Activated naive CD4-positive, alpha-beta T cell treated with anti-CD3 and anti-CD28 coated beads, Interleukin-2, amount 10 ng/mL, durations not matched to agents 7 days and 5 days (primary cell): ENCODE measurements at regions not wholly inside any gene's neighbourhood (a gene's known extent, or its start where the extent isn't known, plus 50 kb on each side); places are given as distances from the start of the nearest gene placed in this dataset.
"Not testable (repeated sequence)": the region's sequence is repeated elsewhere in the genome, so short reads cannot be mapped to it uniquely, and the experiment has no call there.

Source experiments
- CTCF ChIA-PET: fragments of 350-600 bp; sonication (Branson Sonifier 250); formaldehyde crosslinking; loops from one replicate; lab custom pipeline; 2021; ENCODE audit warnings: antibody characterized with exemption; lab: Charles Lee
- DNase-seq: peaks from one replicate; pipeline ENCODE4 v3.0.0-alpha.2; 2020
- H3K27ac Mint-ChIP-seq: one replicate; pipeline ENCODE4 v1.8.0; 2021; ENCODE audit warnings: mild to moderate bottlenecking, moderate library complexity, mixed read lengths
- H3K27me3 Mint-ChIP-seq: one replicate; pipeline ENCODE4 v1.8.0; 2021; ENCODE audit warnings: mild to moderate bottlenecking, mixed read lengths
- H3K36me3 Mint-ChIP-seq: one replicate; pipeline ENCODE4 v1.8.0; 2021; ENCODE audit warnings: mixed read lengths
- H3K4me1 Mint-ChIP-seq: one replicate; pipeline ENCODE4 v1.8.0; 2021; ENCODE audit warnings: mixed read lengths
- H3K4me3 Mint-ChIP-seq: one replicate; pipeline ENCODE4 v1.8.0; 2021; ENCODE audit warnings: mild to moderate bottlenecking, moderate library complexity, mixed read lengths
- H3K9me3 Mint-ChIP-seq: one replicate; pipeline ENCODE4 v1.8.0; 2021; ENCODE audit warnings: mixed read lengths

DNA sequence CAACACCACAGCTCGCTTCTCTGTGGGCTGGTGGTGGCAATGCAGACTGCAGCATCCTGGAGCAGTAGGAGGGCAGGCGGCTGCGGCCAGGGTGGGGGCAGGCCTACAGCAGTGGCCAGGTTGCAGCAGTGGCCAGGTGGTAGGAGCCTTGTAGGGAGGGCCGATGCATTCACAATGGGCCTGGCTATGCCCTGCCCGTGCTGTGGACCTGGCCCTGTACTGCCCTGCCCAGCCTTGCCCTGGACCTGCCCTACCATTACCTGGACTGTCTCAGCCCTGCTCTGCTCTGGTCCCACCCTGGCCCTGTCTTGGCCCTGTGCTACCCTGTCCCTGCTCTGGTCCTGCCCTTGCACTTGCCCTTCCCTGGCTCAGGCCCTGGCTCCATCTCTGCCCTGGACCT, 226.0 kb downstream of the LIPI start:
- DNase-seq, CTCF ChIA-PET: not testable (repeated sequence)

DNA sequence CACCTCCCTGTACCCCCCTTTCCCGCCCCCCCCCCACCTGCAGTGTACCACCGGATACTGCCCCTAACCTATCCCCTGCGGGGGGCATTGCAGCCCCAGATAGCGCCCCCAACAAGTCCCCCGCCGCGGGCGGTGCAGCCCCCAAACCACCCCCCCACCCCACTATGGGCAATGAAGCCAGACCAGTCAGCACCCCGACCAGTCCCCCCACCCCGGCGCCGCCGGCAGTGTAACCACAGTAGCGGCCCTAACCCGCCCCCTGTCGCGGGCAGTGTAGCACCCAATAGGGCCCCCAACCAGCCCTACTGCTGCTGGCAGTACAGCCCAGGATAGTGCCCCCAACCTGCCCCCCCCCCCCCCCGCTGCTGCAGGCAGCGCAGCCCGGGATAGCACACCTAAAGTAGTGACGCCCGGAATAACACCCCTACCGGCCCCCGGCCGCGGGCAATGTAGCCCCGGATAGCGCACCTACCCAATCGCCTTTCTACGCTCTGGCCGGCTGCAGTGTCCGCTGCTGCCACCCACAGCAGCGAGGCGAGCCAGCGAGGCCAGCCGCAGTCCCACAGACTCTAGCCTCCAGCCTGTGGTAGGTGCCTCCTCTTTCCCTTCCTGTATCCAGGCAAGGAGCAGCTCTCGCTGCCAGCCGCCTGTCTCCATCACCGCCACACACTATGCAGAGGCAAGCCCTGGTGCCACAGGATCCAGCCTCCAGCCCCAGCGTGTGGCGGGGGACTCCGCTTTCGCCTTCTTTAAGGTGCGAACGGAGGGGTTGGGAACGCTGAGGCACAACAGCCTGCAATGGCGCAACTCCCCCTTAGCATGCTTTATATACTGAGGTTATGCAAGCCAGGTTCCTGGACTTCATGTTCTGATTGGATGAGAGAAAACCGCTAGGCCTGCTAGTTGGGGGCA, 229.3 kb downstream of the LIPI start:
- H3K36me3 Mint-ChIP-seq, H3K27ac Mint-ChIP-seq, CTCF ChIA-PET, H3K4me3 Mint-ChIP-seq, H3K4me1 Mint-ChIP-seq, H3K9me3 Mint-ChIP-seq, DNase-seq: not testable (repeated sequence)
- peaks cover 15% of the 10 kb centered on the region for H3K27me3 Mint-ChIP-seq

More for the DNA sequence above, 226.0 kb downstream of the LIPI start:
- not testable (repeated sequence) for H3K27ac Mint-ChIP-seq, H3K36me3 Mint-ChIP-seq, H3K4me3 Mint-ChIP-seq, H3K4me1 Mint-ChIP-seq, H3K9me3 Mint-ChIP-seq
- peaks cover 12% of the 10 kb centered on the region for H3K27me3 Mint-ChIP-seq

DNA sequence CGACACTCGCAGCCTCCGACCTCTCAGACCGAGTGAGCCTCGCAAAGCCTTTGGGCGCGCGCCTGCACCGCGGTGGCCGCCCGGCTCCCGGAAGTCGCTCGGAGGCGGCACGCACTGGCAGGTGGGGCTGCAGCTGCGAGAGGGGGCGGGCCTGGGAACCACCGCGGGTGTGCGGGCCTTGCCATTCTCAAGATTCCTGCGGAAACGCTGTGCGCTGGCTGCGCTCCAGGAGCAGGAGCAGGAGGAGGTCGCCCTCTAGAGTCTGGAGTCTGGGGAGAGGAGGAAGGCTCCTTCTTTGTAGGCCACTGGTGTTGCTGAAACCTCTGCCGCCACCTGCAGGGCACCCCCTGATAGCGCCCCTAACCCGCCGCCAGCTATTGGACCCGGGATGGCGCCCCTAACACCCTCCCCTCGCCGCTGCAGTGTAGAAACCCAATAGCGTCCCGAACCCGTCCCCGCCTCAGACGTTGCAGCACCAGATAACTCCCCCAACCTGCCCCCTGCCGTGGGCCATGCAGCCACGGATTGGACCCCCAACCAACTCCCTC, 230.6 kb downstream of the LIPI start:
- peak; percentile 81 for DNase-seq
- Mint-ChIP-seq H3K27me3 (peaks cover 15% of the 10 kb centered on the region), H3K27ac (peak overlapping the region; percentile 55), H3K4me3 (peak overlapping the region; percentile 80)
- CTCF ChIA-PET: interaction anchor here (1.1 kb wide), 1 partner anchor 140 kb away, joined by 3 read pairs; no protein-coding TSS in a partner anchor
- not testable (repeated sequence) for H3K4me1 Mint-ChIP-seq, H3K9me3 Mint-ChIP-seq, H3K36me3 Mint-ChIP-seq

DNA sequence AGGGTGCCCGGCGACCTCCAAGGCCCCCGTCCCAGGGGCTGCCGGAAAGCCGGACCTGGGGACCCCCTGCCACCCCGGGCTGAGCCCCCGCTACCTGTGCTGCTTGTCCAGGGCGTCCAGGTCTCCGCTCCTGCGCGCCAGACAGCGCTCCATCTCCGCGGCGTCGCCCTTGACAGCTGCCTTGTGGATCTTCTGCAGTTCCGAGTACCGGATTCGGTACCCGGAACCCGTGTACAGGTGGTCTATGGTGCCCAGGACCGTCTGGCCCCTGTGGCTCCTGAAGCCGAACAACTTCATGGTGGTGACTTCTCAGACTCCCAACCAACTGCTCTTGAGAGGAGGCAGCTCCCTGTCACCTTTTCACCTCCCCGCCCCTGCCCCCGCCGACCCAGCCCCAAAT, 231.1 kb downstream of the LIPI start:
- H3K4me1 Mint-ChIP-seq, H3K36me3 Mint-ChIP-seq, H3K9me3 Mint-ChIP-seq, DNase-seq, H3K27ac Mint-ChIP-seq: not testable (repeated sequence)
- peak overlapping the region; percentile 80 for H3K4me3 Mint-ChIP-seq
- peaks cover 15% of the 10 kb centered on the region for H3K27me3 Mint-ChIP-seq
- CTCF ChIA-PET: interaction anchor here (1.1 kb wide), 1 partner anchor 141 kb away, joined by 3 read pairs; no protein-coding TSS in a partner anchor

DNA sequence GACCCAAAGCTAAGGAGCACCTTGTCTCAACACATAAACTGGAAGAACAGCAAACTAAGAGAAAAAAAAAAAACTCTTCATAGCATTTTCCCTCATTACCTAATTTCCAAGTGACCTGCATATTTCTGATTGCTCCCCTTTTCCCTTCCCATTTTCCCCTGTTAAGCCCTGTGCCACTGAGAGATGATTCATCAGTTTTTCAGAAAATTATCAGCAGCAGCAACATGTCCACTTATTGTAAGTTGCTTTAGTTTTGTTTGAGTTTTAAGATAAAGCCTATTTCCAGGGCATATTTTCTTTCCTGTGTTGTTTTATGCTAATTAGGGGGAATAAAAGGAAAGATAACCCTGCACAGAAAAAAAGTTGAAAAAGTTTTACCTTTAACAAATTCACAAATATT, 236.2 kb downstream of the LIPI start:
- H3K36me3 Mint-ChIP-seq, H3K4me3 Mint-ChIP-seq, H3K4me1 Mint-ChIP-seq, H3K27ac Mint-ChIP-seq, H3K9me3 Mint-ChIP-seq, CTCF ChIA-PET, H3K27me3 Mint-ChIP-seq, DNase-seq: not testable (repeated sequence)

DNA sequence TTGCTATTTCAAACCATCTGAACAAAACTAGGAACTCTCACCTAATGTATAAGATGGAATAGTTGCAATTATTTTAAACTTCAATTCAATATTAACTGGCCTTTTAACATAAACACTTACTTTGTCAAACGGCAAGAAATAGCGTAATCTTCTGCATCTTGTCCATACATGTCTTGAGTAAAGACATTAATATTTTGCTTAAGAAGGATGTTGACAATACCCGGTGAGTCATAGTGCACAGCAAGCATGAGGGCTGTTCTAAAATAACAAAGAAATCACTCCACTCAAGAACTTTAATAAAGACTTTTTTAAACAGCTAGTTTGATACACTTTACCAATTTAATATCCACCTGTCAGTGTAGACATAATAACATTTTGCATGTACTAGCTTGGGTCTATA, 240.9 kb downstream of the LIPI start:
- H3K4me3 Mint-ChIP-seq, H3K27me3 Mint-ChIP-seq, DNase-seq, H3K27ac Mint-ChIP-seq, CTCF ChIA-PET, H3K4me1 Mint-ChIP-seq, H3K9me3 Mint-ChIP-seq, H3K36me3 Mint-ChIP-seq: not testable (repeated sequence)

DNA sequence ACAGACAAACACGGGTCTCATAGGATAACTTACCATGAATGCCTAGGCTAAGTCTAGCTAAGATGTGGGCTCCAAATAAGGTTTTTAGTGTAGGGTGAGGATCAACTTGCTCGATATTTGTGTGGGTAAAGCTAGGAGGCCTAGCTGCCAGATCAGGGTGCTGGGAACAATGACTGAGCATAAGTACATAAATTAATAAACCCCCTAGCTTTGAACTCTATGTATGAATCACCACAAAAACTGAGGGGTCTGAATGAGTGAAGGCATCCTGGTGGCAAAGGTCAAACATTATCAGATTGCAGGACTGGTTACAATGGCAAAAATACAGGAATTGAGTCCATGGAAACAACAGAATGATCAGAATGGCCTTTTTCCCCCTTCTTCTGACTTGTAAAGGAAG, 241.8 kb downstream of the LIPI start:
- H3K36me3 Mint-ChIP-seq, CTCF ChIA-PET, H3K9me3 Mint-ChIP-seq, H3K4me1 Mint-ChIP-seq, H3K27me3 Mint-ChIP-seq, H3K4me3 Mint-ChIP-seq, H3K27ac Mint-ChIP-seq, DNase-seq: not testable (repeated sequence)

DNA sequence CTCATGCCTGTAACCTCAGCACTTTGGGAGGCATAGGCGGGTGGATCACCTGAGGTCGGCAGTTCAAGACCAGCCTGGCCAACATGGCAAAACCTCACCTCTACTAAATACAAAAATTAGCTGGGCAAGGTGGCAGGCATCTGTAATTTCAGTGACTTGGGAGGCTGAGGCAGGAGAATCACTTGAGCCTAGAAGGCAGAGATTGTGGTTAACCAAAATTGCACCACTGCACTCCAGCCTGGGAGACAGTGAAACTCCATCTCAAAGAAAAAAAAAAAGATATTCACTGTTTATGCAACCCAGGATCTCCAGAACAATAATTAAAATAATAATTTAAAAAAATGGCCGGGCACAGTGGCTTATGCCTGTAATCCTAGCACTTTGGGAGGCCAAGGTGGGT, 247.5 kb downstream of the LIPI start:
- H3K36me3 Mint-ChIP-seq, H3K4me1 Mint-ChIP-seq, CTCF ChIA-PET, H3K27me3 Mint-ChIP-seq, H3K4me3 Mint-ChIP-seq, DNase-seq, H3K9me3 Mint-ChIP-seq, H3K27ac Mint-ChIP-seq: not testable (repeated sequence)

DNA sequence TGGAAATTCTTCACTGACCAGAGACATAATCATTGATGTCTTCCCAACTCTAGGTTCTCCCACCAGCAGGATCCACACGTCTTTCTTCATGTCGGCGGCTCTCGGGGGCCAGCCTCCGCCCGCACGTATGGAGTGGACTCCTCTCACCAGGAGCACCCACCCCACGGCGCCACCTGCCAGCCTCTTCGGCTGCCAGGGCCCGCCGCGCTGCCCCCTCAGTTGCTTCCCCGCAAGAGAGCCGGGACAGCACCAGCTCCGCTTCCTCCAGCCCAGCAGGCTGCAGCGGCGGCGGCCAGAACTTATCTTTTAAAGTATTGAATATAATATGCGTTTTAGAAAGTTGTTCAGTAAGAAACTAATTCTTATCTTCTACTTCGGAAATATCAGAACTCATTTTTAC, 273.5 kb downstream of the LIPI start:
- Mint-ChIP-seq H3K9me3 (peaks cover 1% of the 10 kb centered on the region), H3K27ac (no peak overlapping the region), H3K4me1 (no peaks in the 10 kb centered on the region), H3K36me3 (no peaks in the 10 kb centered on the region), H3K4me3 (no peak overlapping the region), H3K27me3 (no peaks in the 10 kb centered on the region)
- no peak for DNase-seq
- CTCF ChIA-PET: no interaction called here

DNA sequence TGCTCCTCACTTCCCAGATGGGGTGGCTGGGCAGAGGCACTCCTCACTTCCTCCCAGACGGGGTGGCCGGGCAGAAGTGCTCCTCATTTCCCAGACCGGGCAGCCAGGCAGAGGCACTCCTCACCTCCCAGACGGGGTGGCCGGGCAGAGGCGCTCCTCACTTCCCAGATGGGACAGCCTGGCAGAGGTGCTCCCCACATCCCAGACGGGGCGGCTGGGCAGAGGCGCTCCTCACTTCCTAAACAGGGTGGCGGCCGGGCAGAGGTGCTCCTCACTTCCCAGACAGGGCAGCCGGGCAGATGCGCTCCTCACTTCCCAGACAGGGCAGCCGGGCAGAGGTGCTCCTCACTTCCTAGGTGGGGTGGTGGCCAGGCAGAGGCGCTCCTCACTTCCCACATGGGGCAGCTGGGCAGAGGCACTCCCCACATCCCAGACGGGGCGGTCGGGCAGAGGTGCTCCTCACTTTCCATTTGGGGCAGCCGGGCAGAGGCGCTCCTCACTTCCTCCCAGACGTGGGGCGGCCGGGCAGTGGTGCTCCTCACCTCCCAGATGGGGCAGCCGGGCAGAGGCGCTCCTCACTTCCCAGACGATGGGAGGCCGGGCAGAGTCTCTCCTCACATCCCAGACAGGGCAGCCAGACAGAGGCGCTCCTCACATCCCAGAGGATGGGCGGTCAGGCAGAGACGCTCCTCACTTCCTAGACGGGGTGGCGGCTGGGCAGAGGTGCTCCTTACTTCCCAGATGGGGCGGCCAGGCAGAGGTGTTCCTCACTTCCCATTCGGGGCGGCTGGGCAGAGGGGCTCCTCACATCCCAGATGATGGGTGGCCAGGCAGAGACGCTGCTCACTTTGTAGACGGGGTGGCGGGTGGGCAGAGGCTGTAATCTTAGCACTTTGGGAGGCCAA, 274.5 kb downstream of the LIPI start:
- H3K27me3 Mint-ChIP-seq, H3K4me3 Mint-ChIP-seq, H3K9me3 Mint-ChIP-seq, H3K4me1 Mint-ChIP-seq, H3K27ac Mint-ChIP-seq, DNase-seq, CTCF ChIA-PET, H3K36me3 Mint-ChIP-seq: not testable (repeated sequence)

DNA sequence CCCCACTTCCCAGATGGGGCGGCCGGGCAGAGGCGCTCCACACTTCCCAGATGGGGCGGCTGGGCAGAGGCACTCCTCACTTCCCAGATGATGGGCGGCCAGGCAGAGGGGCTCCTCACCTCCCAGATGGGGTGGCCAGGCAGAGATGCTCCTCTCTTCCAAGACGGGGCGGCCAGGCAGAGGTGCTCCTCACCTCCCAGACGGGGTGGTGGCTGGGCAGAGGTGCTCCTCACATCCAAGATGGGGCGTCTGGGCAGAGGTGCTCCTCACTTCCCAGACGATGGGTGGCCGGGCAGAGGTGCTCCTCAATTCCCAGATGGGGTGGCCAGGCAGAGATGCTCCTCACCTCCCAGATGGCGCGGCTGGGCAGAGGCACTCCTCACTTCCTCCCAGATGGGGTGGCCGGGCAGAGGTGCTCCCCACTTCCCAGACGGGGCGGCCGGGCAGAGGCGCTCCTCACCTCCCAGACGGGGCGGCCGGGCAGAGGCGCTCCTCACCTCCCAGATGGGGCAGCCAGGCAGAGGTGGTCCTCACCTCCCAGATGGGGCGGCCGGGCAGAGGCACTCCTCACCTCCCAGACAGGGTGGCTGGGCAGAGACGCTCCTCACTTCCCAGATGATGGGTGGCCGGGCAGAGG, 275.2 kb downstream of the LIPI start:
- H3K36me3 Mint-ChIP-seq, H3K9me3 Mint-ChIP-seq, H3K27me3 Mint-ChIP-seq, H3K27ac Mint-ChIP-seq, CTCF ChIA-PET, H3K4me3 Mint-ChIP-seq, DNase-seq, H3K4me1 Mint-ChIP-seq: not testable (repeated sequence)

DNA sequence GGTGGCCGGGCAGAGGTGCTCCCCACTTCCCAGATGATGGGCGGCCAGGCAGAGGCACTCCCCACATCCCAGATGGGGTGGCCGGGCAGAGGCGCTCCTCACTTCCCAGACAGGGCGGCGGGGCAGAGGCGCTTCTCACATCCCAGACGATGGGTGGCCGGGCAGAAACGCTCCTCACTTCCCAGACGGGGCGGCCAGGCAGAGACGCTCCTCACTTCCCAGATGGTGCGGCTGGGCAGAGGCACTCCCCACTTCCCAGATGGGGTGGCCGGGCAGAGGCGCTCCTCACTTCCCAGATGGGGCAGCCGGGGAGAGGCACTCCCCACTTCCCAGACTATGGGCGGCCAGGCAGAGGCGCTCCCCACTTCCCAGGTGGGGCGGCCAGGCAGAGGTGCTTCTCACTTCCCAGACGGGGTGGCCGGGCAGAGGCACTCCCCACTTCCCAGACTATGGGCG, 275.8 kb downstream of the LIPI start:
- H3K27ac Mint-ChIP-seq, CTCF ChIA-PET, H3K36me3 Mint-ChIP-seq, H3K27me3 Mint-ChIP-seq, H3K4me1 Mint-ChIP-seq, H3K9me3 Mint-ChIP-seq, H3K4me3 Mint-ChIP-seq, DNase-seq: not testable (repeated sequence)

DNA sequence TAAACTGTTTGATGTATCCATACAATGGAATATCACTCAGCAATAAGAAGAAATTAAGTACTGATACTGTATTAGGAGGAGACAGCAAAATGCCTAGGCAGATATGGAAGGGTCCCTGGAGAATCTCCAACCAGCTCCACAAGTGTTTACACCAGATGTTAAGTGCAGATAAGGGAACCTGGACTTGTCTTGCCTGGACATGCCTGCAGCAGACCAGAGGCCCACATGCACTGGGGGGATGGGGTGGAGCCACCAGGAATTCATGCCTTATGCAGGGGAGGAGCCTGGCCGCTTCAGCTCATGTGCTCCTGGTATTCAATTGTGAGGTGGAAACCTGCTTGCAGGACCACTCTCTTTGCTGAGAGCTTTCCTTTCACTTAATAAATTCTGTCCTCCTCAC, 287.6 kb downstream of the LIPI start:
- not testable (repeated sequence) for H3K4me1 Mint-ChIP-seq, H3K27ac Mint-ChIP-seq

DNA sequence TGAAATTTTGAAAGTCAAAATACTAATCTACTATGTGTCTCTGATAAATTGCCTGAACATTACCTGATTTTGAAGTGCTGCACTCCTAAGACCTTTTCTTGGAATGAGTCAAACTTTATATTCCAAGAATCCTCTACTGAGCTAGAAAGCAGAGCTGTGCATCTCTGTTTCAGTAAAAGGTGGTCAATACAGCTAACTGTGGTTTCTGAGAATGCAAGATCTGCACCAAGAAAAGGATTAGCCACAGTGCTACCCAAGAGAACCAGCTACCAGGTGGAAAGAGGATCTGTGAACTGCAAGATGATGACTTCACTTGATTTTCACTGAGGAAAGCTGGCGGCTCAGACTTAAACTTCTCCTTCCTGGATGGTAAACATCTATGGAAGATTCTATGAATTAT, 289.3 kb downstream of the LIPI start:
- H3K27ac Mint-ChIP-seq, DNase-seq, CTCF ChIA-PET, H3K4me3 Mint-ChIP-seq, H3K4me1 Mint-ChIP-seq, H3K27me3 Mint-ChIP-seq, H3K9me3 Mint-ChIP-seq, H3K36me3 Mint-ChIP-seq: not testable (repeated sequence)

More for the DNA sequence above, 287.6 kb downstream of the LIPI start:
- H3K27me3 Mint-ChIP-seq, CTCF ChIA-PET, H3K4me3 Mint-ChIP-seq, H3K9me3 Mint-ChIP-seq, H3K36me3 Mint-ChIP-seq, DNase-seq: not testable (repeated sequence)
